ENCODE measurements at regions not wholly inside any gene's neighbourhood (a gene's known extent, or its start where the extent isn't known, plus 50 kb on each side); places are given as distances from the start of the nearest gene placed in this dataset.
"Not testable (repeated sequence)": the region's sequence is repeated elsewhere in the genome, so short reads cannot be mapped to it uniquely, and the experiment has no call there.

- no peak for DNase-seq
Observed at GRCh38 chr2:22175003-22175402, 1051.2 kb downstream of the TDRD15 start.

GRCh38 chr2:22185251-22185650, 1061.5 kb downstream of the TDRD15 start:
- no peak for DNase-seq

- not testable (repeated sequence) for DNase-seq
Observed at GRCh38 chr2:22186261-22186828, 1062.6 kb downstream of the TDRD15 start.

- DNase-seq: no peak
Observed at GRCh38 chr2:22189893-22190480, 1066.2 kb downstream of the TDRD15 start.

GRCh38 chr2:22194218-22194617, 1070.5 kb downstream of the TDRD15 start:
- no peak for DNase-seq

- DNase-seq: no peak
Observed at GRCh38 chr2:22196806-22197205, 1073.0 kb downstream of the TDRD15 start.

- no peak for DNase-seq
Observed at GRCh38 chr2:22198381-22199283, 1074.9 kb downstream of the TDRD15 start.

GRCh38 chr2:22199994-22200393, 1076.2 kb downstream of the TDRD15 start:
- no peak for DNase-seq

GRCh38 chr2:22209545-22209944, 1085.8 kb downstream of the TDRD15 start:
- no peak for DNase-seq

- no peak for DNase-seq
Observed at GRCh38 chr2:22213237-22213636, 1089.5 kb downstream of the TDRD15 start.

- DNase-seq: no peak
Observed at GRCh38 chr2:22215517-22215916, 1091.7 kb downstream of the TDRD15 start.

- DNase-seq: no peak
Observed at GRCh38 chr2:22217881-22218280, 1094.1 kb downstream of the TDRD15 start.

GRCh38 chr2:22221006-22221405, 1097.2 kb downstream of the TDRD15 start:
- DNase-seq: no peak

- DNase-seq: no peak
Observed at GRCh38 chr2:22238967-22239366, 1115.2 kb downstream of the TDRD15 start.

- no peak for DNase-seq
Observed at GRCh38 chr2:22247466-22247865, 1123.7 kb downstream of the TDRD15 start.

GRCh38 chr2:22248851-22249250, 1125.1 kb downstream of the TDRD15 start:
- no peak for DNase-seq

- DNase-seq: no peak
Observed at GRCh38 chr2:22253171-22253570, 1129.4 kb downstream of the TDRD15 start.

- no peak for DNase-seq
Observed at GRCh38 chr2:22261165-22261564, 1123.8 kb upstream of the KLHL29 start.

- DNase-seq: no peak
Observed at GRCh38 chr2:22270341-22270740, 1114.6 kb upstream of the KLHL29 start.

GRCh38 chr2:22273853-22274252, 1111.1 kb upstream of the KLHL29 start:
- no peak for DNase-seq

GRCh38 chr2:22274661-22275060, 1110.3 kb upstream of the KLHL29 start:
- no peak for DNase-seq

- no peak for DNase-seq
Observed at GRCh38 chr2:22276696-22277095, 1108.3 kb upstream of the KLHL29 start.

- DNase-seq: no peak
Observed at GRCh38 chr2:22279541-22279940, 1105.4 kb upstream of the KLHL29 start.

- DNase-seq: no peak
Observed at GRCh38 chr2:22281033-22281432, 1103.9 kb upstream of the KLHL29 start.
